Posterior vena cava (tissue), 2 donors: ENCODE measurements at regions not wholly inside any gene's neighbourhood (a gene's known extent, or its start where the extent isn't known, plus 50 kb on each side); places are given as distances from the start of the nearest gene placed in this dataset.
"Not testable (repeated sequence)": the region's sequence is repeated elsewhere in the genome, so short reads cannot be mapped to it uniquely, and the experiment has no call there.

Source experiments
- DNase-seq: peaks from one replicate; pipeline ENCODE4 v3.0.0-alpha.2; 2020; ENCODE audit warnings: low spot score
- intact Hi-C, 2 donors: fragments of 100-400 bp; cut with DNase I; formaldehyde crosslinking; loops; one replicate each; pipeline versions ENCODE4 v1.14.1 to v1.14.2; 2022 to 2023
- donor health status: DM: yes; HTN: yes; CAD: no.
- donor health status: DM: yes; HTN: yes; CAD: no.

DNA sequence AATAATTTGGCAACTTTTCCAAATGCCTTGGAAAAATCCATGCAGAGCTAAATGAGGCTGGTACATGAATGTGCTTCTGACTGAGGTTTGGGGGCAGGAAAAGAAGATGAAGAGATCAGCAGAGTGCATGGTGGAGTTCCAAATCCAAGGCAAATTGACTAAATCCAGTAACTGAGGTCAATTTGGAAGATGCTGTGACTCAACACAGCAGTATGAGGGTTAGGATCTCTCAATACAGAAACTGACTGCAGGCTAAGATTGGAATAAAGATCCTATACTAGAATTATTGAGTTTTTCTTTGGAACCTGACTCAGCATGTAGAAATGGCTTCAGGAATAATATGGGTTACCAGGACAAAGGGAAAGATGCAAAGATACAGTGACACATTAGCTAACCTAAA is 99.3 kb upstream of the FAT3 start:
- intact Hi-C loops: no loop called here
- DNase-seq: no peak

DNA sequence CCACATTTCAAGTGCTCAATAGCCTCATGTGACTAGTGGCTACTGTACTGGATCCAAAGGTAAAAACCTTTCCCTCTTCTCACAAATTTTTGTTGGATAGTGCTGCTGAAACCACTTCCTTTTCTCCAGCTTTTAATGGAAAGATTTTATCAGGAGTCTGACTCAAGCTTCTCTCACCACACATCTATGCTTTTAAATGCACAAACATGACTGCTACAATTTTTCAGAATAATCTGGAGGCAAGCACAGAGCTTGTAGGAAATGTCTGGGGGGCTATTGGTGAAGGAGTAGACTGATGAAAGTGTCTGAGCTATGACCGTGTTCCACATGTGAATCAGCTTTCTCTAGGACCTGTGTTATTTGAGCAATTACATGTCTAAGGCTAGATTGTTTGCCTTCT is 101.1 kb upstream of the FAT3 start:
- DNase-seq: no peak
- intact Hi-C loops: no loop called here

DNA sequence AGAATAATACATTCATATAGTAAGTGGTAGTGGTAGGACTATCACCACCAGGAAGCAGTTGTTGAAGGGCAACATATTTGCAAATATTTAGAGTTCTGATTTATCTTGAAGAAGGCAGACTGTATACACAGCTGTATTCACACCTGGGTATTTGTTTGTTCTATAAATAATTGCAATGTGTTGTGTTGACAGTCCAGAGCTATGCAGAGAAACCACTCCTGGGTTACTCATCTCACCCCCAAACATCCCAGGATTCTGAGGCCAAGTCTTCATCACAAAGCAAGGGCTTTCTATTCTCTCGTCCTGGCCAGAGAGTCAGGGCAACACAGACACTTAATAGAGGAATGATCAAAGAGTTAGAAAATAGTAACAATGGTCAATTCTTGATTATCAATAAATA is 102.1 kb upstream of the FAT3 start:
- DNase-seq: no peak
- intact Hi-C loops: no loop called here

DNA sequence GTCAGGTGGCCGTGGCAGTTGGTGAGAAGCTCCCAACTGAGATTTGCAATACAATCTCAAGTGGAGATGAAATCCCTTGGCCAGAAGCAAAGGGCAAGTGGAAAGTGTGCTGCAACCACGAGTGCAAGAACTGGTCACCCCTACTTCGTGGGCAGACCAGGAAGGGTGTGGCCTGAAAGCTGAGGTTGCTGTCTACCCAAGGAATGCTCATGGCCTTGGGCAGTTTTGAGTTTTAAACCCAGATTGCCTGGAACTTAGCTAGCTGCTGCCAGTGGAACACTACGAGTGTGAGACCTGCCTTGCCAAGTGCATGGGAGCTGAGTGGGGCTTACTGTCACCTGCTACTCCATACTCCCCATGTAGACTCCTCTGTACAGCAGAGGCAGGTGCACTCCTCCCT is 113.3 kb upstream of the FAT3 start:
- intact Hi-C loops: no loop called here
- no peak for DNase-seq

DNA sequence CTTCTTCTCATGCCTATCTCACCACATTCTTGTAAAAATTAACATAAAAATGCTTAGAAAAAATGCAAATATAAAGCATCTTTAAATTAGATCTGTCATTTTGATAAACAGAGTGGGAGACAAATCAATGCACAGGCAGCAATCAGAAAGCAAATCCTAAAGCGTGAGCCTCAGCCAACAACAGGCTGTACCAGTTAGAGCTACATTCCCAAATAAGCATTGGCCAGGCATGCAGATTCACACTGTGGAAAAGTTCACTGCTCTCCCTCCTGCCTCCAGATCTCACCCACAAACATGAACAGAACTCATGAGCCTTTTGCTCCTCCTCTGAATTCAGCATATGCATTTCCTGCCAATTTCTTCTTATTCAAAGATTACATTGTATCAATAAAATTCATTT is 115.2 kb upstream of the FAT3 start:
- intact Hi-C loops: no loop called here
- no peak for DNase-seq

DNA sequence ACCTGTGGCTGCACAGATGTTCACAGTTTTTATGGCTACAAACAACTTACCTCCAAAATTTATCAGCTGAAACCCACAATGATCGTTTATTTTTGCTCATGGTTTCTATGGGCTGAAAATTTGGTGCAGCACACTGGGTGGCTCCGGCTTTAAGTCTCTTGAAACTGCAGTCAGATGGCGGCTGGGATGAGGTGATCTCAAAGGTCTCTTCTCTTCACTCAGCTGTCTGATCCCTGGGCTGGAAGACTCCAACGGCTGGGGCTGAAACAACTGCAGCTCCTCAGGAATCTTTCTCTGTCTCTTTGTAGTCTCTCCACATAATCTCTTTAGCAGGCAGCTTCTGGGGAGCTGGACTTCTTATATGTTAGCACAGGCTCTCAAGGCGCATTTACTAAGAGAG is 117.3 kb upstream of the FAT3 start:
- intact Hi-C loops: no loop called here
- DNase-seq: no peak

DNA sequence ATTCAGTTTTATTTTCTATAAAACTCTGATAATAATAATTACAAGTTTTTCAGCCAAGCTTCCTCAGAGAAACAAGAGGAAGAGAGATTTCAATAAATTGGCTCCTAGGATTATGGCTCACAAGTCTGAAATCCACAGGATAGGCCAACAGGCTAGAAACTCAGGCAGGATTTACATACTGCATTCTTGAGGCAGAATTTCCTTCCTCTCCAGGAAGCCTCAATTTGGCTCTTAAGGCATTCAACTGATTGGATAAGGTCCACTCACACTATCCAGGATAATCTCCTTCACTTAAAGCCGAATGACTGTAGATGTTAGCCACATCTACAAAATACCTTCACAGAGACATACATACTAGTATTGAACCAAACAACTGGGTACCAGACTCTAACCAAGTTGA is 120.3 kb upstream of the FAT3 start:
- intact Hi-C loops: no loop called here

DNA sequence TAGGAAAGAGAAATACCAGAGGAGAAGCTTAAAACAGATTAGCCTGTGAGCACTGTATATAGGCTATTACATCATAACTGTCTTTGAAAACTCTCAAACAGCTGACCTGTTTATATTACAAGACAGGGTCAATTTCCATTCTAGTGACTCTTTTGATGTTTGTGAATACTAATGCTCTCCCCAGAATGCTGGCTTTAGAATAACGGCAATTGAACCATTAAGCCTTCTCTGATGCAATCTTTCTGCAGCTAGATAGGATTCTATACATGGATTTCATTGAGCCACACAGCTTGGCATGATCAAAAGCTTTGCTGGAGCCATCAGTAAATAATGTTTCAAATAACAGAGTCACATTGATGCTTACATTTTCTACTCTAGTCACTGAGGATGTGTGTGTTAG is 122.7 kb upstream of the FAT3 start:
- DNase-seq: no peak
- intact Hi-C loops: no loop called here

More for the DNA sequence above, 120.3 kb upstream of the FAT3 start:
- no peak for DNase-seq

DNA sequence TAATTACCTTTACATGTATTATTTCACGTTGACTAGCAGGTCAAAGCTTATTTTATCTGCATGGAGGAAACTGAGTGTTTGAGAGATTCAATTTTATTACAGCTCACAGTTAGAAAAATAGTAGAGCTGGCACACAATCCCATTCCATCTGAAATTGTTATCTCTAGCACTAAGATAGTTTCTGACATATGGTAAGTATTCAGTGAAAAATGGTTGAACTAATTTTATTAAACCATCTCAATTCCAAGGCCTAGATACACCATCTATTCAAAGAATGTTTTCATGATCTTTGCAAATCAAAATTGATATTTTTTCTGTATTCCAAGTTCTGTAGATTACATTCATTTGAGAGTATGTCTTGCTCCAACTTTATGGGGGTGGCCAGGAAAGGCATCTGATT is 125.4 kb upstream of the FAT3 start:
- DNase-seq: no peak
- intact Hi-C loops: no loop called here

DNA sequence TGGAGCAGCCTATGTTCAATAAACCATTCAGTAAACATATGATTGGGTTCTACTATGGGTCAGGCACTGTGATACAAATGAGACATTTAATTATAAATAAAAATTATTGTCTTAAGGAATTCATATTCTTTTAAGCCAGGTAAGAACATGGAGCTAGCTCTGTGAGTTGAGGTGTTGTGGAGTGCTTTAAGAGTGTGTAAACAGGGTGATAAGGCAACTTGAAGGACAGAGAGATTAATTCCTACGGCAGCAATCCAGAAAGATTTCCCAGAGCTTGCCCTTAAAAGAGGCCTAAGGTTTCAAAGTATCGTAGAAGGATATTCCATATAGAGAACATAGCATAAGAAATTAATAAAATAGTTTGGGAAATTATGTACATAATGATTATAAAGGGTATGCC is 126.4 kb upstream of the FAT3 start:
- no peak for DNase-seq
- intact Hi-C loops: no loop called here

DNA sequence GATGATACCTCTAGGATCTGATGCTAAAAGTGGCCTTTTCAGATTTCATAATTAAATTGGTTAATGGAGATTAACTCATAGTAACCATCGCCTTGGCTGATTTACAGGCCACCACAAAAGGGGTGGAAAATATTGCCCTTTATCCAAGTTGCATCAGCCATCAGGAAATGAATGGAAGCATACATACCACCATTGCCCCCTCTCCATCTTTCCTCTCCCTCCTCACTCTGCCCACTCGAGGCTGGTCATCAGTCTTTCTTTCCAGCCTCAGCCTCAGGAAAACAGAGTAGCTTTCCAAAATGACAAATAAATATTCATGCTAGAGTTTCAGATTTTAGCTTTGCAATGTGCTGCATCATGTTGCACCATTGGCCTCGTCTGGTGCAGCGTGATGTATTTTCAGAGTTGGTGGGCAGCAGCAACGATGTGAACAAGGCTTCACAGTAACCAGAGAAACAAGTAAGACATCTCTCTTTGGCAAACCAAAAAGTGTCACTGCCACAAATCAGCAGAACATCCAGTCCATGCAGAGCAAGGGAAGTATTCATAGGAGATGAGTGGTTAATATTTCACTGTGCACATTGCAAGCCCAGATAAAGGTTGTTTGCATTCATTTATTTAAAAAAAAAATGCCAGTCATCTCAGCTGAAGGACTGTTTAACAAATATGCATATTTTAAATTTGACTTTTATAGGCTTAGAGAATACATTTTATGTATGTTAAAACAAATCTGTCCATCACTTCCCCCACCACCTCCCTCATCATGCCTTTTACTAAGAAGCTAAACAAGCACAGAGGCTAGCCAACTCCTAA is 136.7 kb upstream of the FAT3 start:
- intact Hi-C loops: no loop called here
- DNase-seq: no peak

DNA sequence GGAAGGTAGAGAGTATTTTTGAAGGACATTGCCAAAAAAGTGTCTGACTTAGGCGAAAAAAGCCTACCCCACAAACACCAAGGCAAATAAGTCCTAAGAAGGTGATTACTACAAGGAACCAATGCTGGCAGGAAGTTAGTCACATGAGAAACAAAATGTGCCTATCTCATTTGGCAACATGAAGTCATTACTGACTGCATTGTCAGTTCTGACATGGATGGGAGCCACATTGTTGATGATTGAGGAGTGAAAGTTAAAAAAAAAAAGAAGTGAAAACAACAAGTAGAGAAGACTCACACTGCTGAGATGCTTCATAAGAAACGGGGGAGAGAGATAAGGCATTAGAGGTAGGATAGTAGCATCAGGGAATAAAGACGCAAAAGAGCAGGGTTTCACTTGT is 141.5 kb upstream of the FAT3 start:
- intact Hi-C loops: no loop called here
- DNase-seq: no peak

DNA sequence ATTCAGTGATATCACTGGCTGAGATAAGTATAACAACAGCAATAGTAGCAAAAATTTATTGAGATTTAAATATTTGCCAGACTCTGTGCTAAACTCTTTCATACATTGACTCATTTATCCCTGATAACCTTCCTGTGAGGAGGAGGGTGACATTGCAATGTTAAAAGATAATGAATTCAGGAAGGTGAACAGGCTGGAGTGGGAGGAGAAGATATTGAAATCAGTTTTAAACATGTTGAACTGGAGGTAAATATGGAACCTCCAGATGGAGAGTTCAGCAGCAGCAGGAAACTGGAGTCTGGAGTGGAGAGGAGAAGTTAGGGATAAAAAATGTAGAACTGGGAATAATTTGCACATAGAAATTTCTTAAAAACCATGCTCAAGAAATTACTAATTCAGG is 142.0 kb upstream of the FAT3 start:
- intact Hi-C loops: no loop called here
- no peak for DNase-seq

DNA sequence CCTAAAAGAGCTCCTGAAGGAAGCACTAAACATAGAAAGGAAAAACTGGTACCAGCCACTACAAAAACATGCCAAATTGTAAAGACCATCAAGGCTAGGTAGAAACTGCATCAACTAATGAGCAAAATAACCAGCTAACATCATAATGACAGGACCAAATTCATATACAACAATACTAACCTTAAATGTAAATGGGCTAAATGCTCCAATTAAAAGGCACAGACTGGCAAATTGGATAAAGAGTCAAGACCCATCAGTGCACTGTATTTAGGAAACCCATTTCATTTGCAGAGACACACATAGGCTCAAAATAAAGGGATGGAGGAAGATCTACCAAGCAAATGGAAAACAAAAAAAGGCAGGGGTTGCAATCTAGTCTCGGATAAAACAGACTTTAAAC is 150.1 kb upstream of the FAT3 start:
- DNase-seq, intact Hi-C loops: not testable (repeated sequence)

DNA sequence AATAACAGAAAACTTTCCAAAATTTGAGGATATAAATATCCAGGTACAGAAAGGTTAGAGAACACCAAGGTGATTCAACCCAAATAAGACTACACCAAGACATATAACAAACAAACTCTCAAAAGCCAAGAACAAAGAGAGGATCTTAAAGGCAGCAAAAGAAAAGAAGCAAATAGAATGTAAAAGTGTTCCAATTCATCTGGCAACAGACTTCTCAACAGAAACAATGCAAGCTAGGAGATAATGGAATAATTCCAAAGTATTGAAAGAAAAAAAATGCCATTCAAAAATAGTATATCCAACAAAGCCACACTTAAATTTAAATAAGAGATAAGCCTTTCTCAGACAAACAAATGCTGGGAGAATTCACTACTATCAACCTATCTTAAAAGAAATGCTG is 153.0 kb upstream of the FAT3 start:
- DNase-seq: no peak
- intact Hi-C loops: no loop called here

DNA sequence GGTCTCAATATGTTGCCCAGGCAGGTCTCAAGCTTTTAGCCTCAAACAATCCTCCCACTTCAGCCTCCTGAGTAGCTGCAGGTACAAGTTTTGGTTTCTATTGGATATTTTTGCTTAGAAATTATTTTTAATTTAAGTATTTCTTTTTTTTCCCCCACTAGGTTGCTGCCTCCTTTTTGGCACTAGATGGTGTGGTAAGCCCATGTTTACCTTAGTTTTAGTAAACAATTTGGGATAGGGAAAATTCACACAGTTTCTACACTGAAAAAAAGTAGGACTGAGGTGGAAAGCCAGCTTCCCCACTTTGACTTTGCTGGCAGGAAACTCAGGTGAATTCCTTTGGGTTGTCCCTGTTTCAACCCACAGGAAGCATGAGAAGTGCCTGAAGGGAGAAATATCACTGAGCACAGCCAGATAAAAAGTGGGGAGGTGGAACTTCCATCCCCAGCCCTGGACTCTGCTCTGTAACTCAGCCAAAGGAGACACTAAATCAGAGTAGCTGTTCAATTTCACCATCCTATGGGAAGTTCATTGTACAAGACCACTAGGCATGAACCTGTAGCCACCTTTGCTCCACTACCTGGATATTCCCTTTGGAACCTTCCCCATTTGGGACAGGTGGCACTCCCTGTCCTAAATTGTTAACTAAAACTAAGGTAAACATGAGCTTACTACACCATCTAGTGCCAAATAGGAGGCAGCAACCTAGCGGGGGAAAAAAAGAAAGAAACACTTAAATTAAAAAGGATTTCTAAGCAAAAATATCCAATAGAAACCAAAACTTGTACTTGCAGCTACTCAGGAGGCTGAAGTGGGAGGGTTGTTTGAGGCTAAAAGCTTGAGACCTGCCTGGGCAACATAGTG is 154.4 kb upstream of the FAT3 start:
- DNase-seq: no peak
- intact Hi-C loops: no loop called here

DNA sequence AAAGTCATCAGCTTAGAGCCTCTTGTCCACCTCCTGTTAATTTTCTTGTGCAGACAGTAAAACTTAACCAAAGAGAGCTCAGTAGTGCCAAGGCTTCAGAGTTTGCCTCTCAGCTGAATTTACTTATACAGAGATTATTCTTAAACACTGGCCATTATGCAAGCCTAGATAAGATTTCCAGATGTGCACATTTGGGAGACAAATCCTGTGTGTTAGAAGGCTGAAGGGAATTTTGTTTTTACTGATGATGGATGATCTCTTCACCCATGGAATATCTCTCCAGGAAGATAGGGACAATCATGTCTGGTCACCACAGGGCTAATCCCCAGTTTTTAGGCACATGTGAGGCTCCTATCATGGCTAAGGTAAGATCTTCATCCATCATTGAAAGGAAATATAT is 157.6 kb upstream of the FAT3 start:
- DNase-seq: no peak
- intact Hi-C loops: no loop called here

DNA sequence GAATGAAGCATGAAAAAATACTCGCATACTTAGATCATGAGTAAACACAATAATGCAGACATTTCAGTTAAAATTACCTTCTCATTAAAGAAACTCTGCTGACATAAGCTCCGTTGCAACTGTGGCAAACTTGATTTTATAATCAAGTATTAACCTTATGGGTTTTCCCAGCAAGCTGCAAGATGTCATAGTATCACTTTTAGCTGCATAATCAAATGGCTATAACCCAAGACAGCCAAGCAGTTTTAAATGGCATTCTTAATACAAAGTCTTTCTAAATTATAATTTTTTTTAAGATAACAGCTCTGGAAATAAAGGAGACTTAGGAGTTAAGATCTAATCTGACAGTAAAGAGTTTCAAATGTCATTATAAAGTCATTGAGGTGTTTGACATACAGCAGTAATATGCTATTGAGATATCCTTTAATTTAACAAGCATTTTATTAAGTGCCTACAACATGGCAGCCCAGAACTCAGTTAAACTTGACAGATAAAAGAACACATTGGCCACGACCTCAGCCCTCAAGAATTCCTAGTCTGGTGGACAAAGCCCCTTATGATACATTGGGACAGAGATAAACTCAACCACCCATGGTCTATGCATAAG is 163.1 kb upstream of the FAT3 start:
- no peak for DNase-seq
- intact Hi-C loops: no loop called here

DNA sequence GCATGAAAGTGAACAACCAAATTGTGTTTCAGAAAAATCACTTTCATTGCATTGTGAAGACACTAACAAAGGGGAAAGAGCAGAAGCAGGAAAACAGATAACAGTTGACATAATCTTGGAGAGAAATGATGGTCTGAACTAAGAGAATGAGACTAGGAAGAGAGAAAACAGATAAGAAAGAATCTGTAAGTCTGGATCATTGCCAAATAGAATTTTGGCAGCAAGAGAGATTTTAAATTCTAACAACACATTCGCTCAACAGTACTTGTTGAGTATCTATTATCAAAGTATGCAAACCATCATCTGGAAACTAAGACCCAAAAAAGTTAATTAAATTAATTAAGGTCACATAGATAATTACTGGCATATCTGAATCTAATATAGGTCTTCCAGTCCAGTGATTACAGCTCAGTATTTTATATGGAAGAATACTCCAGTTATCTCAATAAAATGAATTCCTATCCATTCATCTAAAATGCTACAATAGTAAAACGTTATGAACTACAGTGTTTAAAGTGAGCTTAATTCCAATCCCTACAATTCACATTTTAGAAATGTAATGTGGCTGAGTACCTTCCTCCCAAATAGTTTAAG is 166.7 kb upstream of the FAT3 start:
- intact Hi-C loops: no loop called here
- DNase-seq: no peak

DNA sequence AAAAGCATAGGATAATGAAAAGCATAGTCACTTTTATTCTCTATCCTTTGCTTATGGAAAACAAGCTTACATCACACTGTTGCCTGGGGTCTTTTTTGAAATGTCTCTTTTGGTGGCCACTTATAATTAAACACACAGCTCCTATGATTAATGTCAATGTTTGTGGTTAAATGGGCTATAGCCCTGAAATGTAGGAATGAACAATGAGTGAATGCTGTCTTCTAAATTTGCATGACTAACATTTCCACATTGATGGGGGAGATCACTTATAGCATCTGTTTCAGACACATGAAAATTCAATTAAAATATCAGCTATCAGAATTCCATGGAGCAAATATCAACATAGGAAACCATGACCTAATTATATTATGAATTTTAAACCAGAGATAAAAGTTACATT is 171.4 kb upstream of the FAT3 start:
- no peak for DNase-seq
- intact Hi-C loops: no loop called here
